ENCODE measurements at regions not wholly inside any gene's neighbourhood (a gene's known extent, or its start where the extent isn't known, plus 50 kb on each side); places are given as distances from the start of the nearest gene placed in this dataset.

GRCh38 chr1:200265104-200265503, 144.7 kb downstream of the ZNF281 start:
- Histone ChIP-seq H3K27ac (no peak overlapping the region), H3K4me3 (no peak overlapping the region), H3K9me3 (no peaks in the 10 kb centered on the region), H3K27me3 (no peaks in the 10 kb centered on the region), H3K4me1 (no peaks in the 10 kb centered on the region), H3K36me3 (no peaks in the 10 kb centered on the region)
- DNase-seq, result no peak
- no peak for ATAC-seq (ENCODE audit: low FRiP score in 2 of 2)
- TF ChIP-seq POLR2A (IDR thresholded peaks at IDR 0.05) (no peak), CTCF (IDR thresholded peaks at IDR 0.05) (no peak), POLR2AphosphoS5 (IDR thresholded peaks at IDR 0.05) (no peak), EP300 (IDR thresholded peaks at IDR 0.05) (no peak)
- WGBS, 2 donors, result 87 to 91% methylated on average over 1 of the region's 1 CpG

- H3K9me3 ChIP-seq, result no peaks in the 10 kb centered on the region
- no peak for TF ChIP-seq POLR2AphosphoS5 (IDR thresholded peaks at IDR 0.05)
- TF ChIP-seq CTCF (IDR thresholded peaks at IDR 0.05), result no peak
- TF ChIP-seq EP300 (IDR thresholded peaks at IDR 0.05), result no peak
- TF ChIP-seq POLR2A (IDR thresholded peaks at IDR 0.05), result no peak
- H3K4me3 ChIP-seq, result no peak overlapping the region
- 86 to 88% methylated on average over 3 of the region's 3 CpGs for WGBS, 2 donors
- DNase-seq (no peak), ATAC-seq (ENCODE audit: low FRiP score in 2 of 2) (no peak)
- no peaks in the 10 kb centered on the region for H3K36me3 ChIP-seq
- H3K4me1 ChIP-seq, result no peaks in the 10 kb centered on the region
- H3K27me3 ChIP-seq, result no peaks in the 10 kb centered on the region
- no peak overlapping the region for H3K27ac ChIP-seq
Observed at GRCh38 chr1:200263203-200263602, 146.6 kb downstream of the ZNF281 start.

GRCh38 chr1:200262326-200262965, 147.4 kb downstream of the ZNF281 start:
- WGBS, 2 donors, result 87 to 93% methylated on average over 7 of the region's 7 CpGs
- no peak overlapping the region for H3K4me3 ChIP-seq
- no peaks in the 10 kb centered on the region for H3K4me1 ChIP-seq
- no peaks in the 10 kb centered on the region for H3K36me3 ChIP-seq
- no peak for DNase-seq
- H3K27ac ChIP-seq, result no peak overlapping the region
- no peaks in the 10 kb centered on the region for H3K9me3 ChIP-seq
- no peaks in the 10 kb centered on the region for H3K27me3 ChIP-seq
- no peak for TF ChIP-seq POLR2AphosphoS5 (IDR thresholded peaks at IDR 0.05)
- no peak for TF ChIP-seq CTCF (IDR thresholded peaks at IDR 0.05)
- no peak for TF ChIP-seq EP300 (IDR thresholded peaks at IDR 0.05)
- no peak for TF ChIP-seq POLR2A (IDR thresholded peaks at IDR 0.05)
- no peak for ATAC-seq (ENCODE audit: low FRiP score in 2 of 2)

GRCh38 chr1:200260597-200261335, 149.1 kb downstream of the ZNF281 start:
- H3K4me1 ChIP-seq, result no peaks in the 10 kb centered on the region

More at GRCh38 chr1:200260597-200261335, 149.1 kb downstream of the ZNF281 start:
- Histone ChIP-seq H3K27ac (no peak overlapping the region), H3K27me3 (no peaks in the 10 kb centered on the region), H3K4me3 (no peak overlapping the region), H3K9me3 (no peaks in the 10 kb centered on the region), H3K36me3 (no peaks in the 10 kb centered on the region)
- no peak for TF ChIP-seq POLR2A (IDR thresholded peaks at IDR 0.05)
- no peak for TF ChIP-seq CTCF (IDR thresholded peaks at IDR 0.05)
- no peak for TF ChIP-seq EP300 (IDR thresholded peaks at IDR 0.05)
- no peak for TF ChIP-seq POLR2AphosphoS5 (IDR thresholded peaks at IDR 0.05)
- ATAC-seq (ENCODE audit: low FRiP score in 2 of 2) (no peak), DNase-seq (no peak)
- 86 to 96% methylated on average over 5 of the region's 5 CpGs for WGBS, 2 donors

Measured in upper lobe of left lung (tissue), 6 donors.